ENCODE measurements at regions not wholly inside any gene's neighbourhood (a gene's known extent, or its start where the extent isn't known, plus 50 kb on each side); places are given as distances from the start of the nearest gene placed in this dataset.

DNA sequence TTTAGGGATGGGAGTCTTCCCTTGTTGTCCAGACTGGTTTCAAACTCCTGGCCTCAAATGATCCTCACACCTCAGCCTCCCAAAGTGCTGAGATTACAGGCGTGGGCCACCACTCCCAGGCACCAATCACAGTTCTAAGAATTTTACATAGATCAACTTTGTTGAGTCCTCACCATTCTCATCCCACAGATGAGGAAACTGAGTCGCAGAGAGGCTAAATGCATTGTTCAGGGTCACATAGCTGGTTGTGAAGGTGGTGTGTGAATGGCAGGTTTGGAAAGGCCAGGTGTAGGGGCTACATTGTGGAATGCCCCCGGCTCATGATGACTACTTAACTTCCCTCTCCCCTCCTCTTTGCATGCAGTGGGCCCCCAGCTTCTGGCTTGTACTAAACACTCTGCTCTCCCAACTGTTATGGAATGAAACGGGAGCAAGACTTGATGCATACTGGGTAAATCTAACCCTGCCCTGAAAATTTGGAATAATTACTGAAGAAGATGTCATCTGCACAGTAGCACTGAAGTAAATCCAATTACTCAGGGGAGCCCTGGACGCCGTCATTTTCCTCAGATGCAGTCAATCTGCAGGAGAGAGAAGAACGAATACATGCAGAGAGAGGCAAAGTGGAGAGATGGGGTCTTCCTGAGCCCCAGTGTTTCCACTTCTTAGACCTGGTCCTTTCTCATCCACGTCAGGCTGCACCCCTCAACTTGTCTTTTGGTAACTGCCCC lies 102.3 kb upstream of the ZNF217 start:
- TF ChIP-seq CTCF (IDR thresholded peaks at IDR 0.05 in 4 of 5, conservative IDR thresholded peaks at IDR 0.05 in 1 of 5) = no peak
- no peak for TF ChIP-seq POLR2A (IDR thresholded peaks at IDR 0.05)

All from gastrocnemius medialis (tissue), 4 donors.